ENCODE measurements at regions not wholly inside any gene's neighbourhood (a gene's known extent, or its start where the extent isn't known, plus 50 kb on each side); places are given as distances from the start of the nearest gene placed in this dataset.

DNA sequence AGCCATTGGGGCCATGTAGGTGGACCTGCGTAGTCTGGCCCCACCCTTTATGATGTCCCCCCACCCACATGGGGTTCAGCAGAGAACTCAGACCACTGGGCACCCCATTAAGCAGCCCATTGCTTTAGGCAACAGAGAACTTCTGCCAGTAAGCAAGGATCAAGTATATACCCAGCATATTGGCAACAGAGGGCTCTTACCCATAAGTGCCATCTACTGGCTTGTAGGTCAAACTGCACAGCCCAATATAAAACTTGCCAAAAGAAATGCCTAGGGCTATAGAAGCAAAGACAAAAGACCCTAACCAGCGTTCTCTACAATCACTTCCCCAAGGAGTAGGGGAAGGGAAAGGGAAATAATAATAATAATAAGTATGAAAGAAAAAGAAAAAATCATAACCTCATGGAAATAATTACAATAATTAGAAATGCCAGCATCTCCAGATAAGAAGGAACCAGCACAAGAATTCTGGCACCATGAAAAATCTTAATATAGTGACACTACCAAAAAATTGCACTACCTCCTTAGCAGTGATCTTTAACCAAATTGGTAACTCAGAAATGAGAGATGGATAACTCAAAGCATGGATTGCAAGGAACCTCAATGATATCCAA is 1090.7 kb downstream of the FAT4 start:
- TF ChIP-seq, protein P1, sequence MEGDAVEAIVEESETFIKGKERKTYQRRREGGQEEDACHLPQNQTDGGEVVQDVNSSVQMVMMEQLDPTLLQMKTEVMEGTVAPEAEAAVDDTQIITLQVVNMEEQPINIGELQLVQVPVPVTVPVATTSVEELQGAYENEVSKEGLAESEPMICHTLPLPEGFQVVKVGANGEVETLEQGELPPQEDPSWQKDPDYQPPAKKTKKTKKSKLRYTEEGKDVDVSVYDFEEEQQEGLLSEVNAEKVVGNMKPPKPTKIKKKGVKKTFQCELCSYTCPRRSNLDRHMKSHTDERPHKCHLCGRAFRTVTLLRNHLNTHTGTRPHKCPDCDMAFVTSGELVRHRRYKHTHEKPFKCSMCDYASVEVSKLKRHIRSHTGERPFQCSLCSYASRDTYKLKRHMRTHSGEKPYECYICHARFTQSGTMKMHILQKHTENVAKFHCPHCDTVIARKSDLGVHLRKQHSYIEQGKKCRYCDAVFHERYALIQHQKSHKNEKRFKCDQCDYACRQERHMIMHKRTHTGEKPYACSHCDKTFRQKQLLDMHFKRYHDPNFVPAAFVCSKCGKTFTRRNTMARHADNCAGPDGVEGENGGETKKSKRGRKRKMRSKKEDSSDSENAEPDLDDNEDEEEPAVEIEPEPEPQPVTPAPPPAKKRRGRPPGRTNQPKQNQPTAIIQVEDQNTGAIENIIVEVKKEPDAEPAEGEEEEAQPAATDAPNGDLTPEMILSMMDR (IDR thresholded peaks at IDR 0.05 in 8 of 11, conservative IDR thresholded peaks at IDR 0.05 in 3 of 11) = no peak
- no peak for TF ChIP-seq POLR2AphosphoS5 (IDR thresholded peaks at IDR 0.05)

All from spleen (tissue), 7 donors.